ENCODE measurements at regions not wholly inside any gene's neighbourhood (a gene's known extent, or its start where the extent isn't known, plus 50 kb on each side); places are given as distances from the start of the nearest gene placed in this dataset.

GRCh38 chr5:152990649-152991048 is 499.8 kb upstream of the GRIA1 start:
- Histone ChIP-seq H3K4me1 (ENCODE audit: control insufficient read depth in 1 of 2, insufficient read depth in 2 of 2, low read length in 2 of 2) (no peaks in the 10 kb centered on the region), H3K79me2 (ENCODE audit: insufficient read depth, low read length) (no peaks in the 10 kb centered on the region), H3K9ac (ENCODE audit: insufficient read depth, low read length, poor library complexity, severe bottlenecking) (no peak overlapping the region), H3K36me3 (replicated peaks in 1 of 2; ENCODE audit: control insufficient read depth in 1 of 2, insufficient read depth in 2 of 2, low read length in 2 of 2) (no peaks in the 10 kb centered on the region), H2AFZ (ENCODE audit: insufficient read depth, low read depth, low read length, poor library complexity, severe bottlenecking) (no peak overlapping the region), H4K20me1 (ENCODE audit: insufficient read depth, low read length) (no peaks in the 10 kb centered on the region), H3K4me3 (replicated peaks in 1 of 3; ENCODE audit: low read depth in 2 of 3, low read length in 3 of 3) (no peak overlapping the region), H3K4me2 (replicated peaks; ENCODE audit: extremely low read depth, low read length, poor library complexity, severe bottlenecking) (no peak overlapping the region), H3K9me3 (replicated peaks in 1 of 2; ENCODE audit: control insufficient read depth in 1 of 2, insufficient read depth in 1 of 2, low read length in 2 of 2) (peaks cover 0 to 5% of the 10 kb centered on the region in 2 donors), H3K27me3 (ENCODE audit: control insufficient read depth in 2 of 2, insufficient read depth in 2 of 2, low read length in 2 of 2) (no peaks in the 10 kb centered on the region), H3K27ac (ENCODE audit: low read depth in 1 of 2, low read length in 2 of 2) (no peak overlapping the region)
- no CpG with 5 or more reads among the region's 2 CpGs for WGBS (ENCODE audit: insufficient coverage)
- no peak for TF ChIP-seq CTCF (IDR thresholded peaks at IDR 0.05)
- DNase-seq: no peak
- intact Hi-C loops (cut with micrococcal nuclease): no loop called here
- Mint-ChIP-seq H3K36me3 (no peaks in the 10 kb centered on the region), H3K27ac (no peak overlapping the region), H3K9me3 (peaks cover 0 to 2% (median 2%) of the 10 kb centered on the region in 7 donors), H3K4me1 (no peaks in the 10 kb centered on the region), H3K4me3 (no peak overlapping the region), H3K27me3 (ENCODE audit: low read depth in 3 of 3) (peaks cover 0 to 1% (median 0%) of the 10 kb centered on the region in 3 donors)

GRCh38 chr5:152994033-152994680 is 496.3 kb upstream of the GRIA1 start:
- Mint-ChIP-seq H3K4me3 (no peak overlapping the region), H3K4me1 (no peaks in the 10 kb centered on the region), H3K9me3 (peaks cover 0 to 6% (median 3%) of the 10 kb centered on the region in 7 donors), H3K27me3 (ENCODE audit: low read depth in 3 of 3) (peaks cover 0 to 1% (median 0%) of the 10 kb centered on the region in 3 donors), H3K36me3 (no peaks in the 10 kb centered on the region), H3K27ac (no peak overlapping the region)
- intact Hi-C loops (cut with micrococcal nuclease): no loop called here
- H2AFZ ChIP-seq (ENCODE audit: insufficient read depth, low read depth, low read length, poor library complexity, severe bottlenecking): no peak overlapping the region
- no peaks in the 10 kb centered on the region for H3K27me3 ChIP-seq (ENCODE audit: control insufficient read depth in 2 of 2, insufficient read depth in 2 of 2, low read length in 2 of 2)
- H3K4me3 ChIP-seq (replicated peaks in 1 of 3; ENCODE audit: low read depth in 2 of 3, low read length in 3 of 3): no peak overlapping the region
- H3K27ac ChIP-seq (ENCODE audit: low read depth in 1 of 2, low read length in 2 of 2): no peak overlapping the region
- WGBS (ENCODE audit: insufficient coverage): no CpG with 5 or more reads among the region's 5 CpGs
- no peak overlapping the region for H3K9ac ChIP-seq (ENCODE audit: insufficient read depth, low read length, poor library complexity, severe bottlenecking)
- no peak for TF ChIP-seq CTCF (IDR thresholded peaks at IDR 0.05)
- no peaks in the 10 kb centered on the region for H3K4me1 ChIP-seq (ENCODE audit: control insufficient read depth in 1 of 2, insufficient read depth in 2 of 2, low read length in 2 of 2)
- H3K79me2 ChIP-seq (ENCODE audit: insufficient read depth, low read length): no peaks in the 10 kb centered on the region
- H3K36me3 ChIP-seq (replicated peaks in 1 of 2; ENCODE audit: control insufficient read depth in 1 of 2, insufficient read depth in 2 of 2, low read length in 2 of 2): no peaks in the 10 kb centered on the region
- no peak overlapping the region for H3K4me2 ChIP-seq (replicated peaks; ENCODE audit: extremely low read depth, low read length, poor library complexity, severe bottlenecking)
- DNase-seq: no peak
- peaks cover 0 to 6% of the 10 kb centered on the region in 2 donors for H3K9me3 ChIP-seq (replicated peaks in 1 of 2; ENCODE audit: control insufficient read depth in 1 of 2, insufficient read depth in 1 of 2, low read length in 2 of 2)
- H4K20me1 ChIP-seq (ENCODE audit: insufficient read depth, low read length): no peaks in the 10 kb centered on the region
